COLO829 (cell line): ENCODE measurements at regions not wholly inside any gene's neighbourhood (a gene's known extent, or its start where the extent isn't known, plus 50 kb on each side); places are given as distances from the start of the nearest gene placed in this dataset.
"Not testable (repeated sequence)": the region's sequence is repeated elsewhere in the genome, so short reads cannot be mapped to it uniquely, and the experiment has no call there.

Experiments
- DNase-seq: peaks from one replicate; pipeline ENCODE4 v3.0.0; 2012; ENCODE audit warnings: low spot score

- no peak for DNase-seq
Observed at GRCh38 chr14:44613061-44613712, 106.1 kb upstream of the FSCB start.

DNA sequence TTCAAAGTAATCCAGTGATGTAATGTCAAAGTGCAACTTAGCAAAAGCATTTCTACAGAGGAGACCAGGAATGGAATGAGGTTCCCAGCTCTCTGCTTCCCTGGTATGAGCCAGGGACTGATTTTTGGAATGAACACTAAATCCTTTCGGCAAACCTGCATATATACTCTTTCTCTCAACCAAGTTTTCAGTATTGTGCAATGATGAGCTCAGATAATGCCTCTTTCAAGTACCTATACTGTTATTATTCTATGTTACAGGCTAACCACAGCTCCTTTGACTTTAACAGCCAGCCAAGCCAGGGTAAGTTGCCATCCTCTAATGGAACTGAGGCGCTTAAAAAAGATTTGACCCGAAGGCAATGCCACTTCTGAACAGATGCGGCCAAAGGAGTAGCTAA lies 104.9 kb upstream of the FSCB start:
- no peak for DNase-seq

GRCh38 chr14:44609876-44610510 lies 102.9 kb upstream of the FSCB start:
- DNase-seq = peak; percentile 27

- no peak for DNase-seq
Observed at GRCh38 chr14:44609201-44609600, 102.1 kb upstream of the FSCB start.

DNA sequence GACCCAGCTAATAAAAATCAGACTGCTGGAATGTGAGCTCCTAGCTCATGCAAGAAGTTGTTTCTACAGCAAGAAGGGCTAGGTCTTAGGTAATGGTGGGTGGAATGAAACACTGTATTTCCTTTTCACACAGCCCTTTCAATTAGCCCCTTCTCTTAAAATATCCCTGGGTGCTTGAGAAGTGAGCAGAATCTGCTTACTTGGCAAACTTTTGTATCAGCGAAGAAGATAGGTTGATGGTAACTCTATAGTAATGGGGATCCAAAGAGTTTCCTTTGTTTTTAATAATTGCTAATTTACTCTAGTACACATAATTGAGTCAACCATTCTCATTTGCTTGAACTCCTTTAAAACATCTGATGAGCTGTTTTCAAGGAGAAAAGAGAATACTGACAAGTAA lies 100.6 kb upstream of the FSCB start:
- no peak for DNase-seq

DNA sequence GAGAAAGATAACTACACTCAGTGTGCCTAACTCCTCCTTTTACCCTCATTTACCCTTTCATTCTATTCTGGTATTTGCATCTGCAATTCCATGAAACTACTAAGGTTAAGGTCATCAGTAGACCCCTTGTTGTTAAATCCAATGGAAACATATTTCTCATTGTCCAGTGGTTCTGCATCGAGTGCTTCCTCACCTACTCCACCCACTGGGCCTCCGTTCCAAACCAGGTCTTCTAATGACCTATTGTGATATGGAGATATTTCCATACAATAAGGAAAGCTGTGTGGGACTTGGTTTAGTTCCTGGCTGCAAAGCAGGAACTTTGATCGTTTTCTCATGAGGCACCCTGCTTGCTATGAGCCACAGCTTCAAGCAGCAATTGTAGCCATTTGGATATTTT lies 99.5 kb upstream of the FSCB start:
- DNase-seq = no peak

DNA sequence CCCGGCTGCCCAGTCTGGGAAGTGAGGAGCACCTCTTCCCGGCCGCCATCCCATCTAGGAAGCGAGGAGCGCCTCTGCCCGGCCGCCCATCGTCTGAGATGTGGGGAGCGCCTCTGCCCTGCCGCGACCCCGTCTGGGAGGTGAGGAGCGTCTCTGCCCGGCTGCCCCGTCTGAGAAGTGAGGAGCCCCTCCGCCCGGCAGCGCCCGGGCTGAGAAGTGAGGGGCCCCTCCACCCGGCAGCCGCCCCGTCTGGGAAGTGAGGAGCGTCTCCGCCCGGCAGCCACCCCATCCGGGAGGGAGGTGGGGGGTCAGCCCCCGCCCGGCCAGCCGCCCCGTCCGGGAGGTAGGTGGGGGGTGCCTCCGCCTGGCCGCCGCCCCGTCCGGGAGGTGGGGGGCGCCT lies 94.2 kb upstream of the FSCB start:
- not testable (repeated sequence) for DNase-seq

GRCh38 chr14:44589180-44589579 lies 82.1 kb upstream of the FSCB start:
- no peak for DNase-seq

DNA sequence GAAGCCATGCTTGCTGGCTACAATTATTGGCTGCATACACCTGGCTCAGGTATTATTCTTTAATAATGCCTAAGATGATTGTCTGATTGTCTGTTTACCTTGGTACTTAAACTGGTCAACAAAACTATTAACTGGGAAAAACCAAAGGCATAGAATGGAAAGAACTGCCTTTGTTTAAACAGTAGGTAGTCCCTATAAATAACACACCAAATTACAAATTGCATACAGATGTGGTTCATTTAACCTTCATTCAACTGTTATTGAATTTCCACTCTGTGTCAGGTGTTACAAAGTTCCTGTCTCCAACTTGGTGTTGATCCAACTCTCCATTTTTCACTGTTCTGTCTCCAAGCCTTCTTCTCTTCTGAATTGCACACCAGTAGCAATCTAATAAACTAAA lies 79.8 kb upstream of the FSCB start:
- no peak for DNase-seq

DNA sequence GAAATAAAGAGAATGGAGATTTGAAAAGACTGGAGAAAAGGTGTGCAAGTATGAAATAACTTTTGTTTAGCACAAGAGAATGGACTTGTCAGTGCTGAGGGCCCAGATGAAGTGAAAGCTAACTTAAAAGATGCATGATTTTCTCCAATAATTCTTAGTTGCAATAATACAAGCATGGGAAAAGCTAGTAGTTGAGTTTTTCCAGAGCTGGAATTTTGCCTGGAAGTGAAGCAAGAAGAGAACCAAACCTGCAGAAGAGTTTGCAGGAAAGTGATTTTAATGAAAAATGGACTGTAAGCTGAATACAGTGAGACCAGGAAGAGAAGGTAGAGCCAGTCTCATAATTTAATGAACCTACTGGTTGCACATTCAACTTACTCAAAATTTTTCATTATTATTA lies 69.3 kb upstream of the FSCB start:
- DNase-seq = no peak

GRCh38 chr14:44567997-44568396 lies 60.9 kb upstream of the FSCB start:
- no peak for DNase-seq

GRCh38 chr14:44565968-44566367 lies 58.9 kb upstream of the FSCB start:
- DNase-seq = peak; percentile 84

DNA sequence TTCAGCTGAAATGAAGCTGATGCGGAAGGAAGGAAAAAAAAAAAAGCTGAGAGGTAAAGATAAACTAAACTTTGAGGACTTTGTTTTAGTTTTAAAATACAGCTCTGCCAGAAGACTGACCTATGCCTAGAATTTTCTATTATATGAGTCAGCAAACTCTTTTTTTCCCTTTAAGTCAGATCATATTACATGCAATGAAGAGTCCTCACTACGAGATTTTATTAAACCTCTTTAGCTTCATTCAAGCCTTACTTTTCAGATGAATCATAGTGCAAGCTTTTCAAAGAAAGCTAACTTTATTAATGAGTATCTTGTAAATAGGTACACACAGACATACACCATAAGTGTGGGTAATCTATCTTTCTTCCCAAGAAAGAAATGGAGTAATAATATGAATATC lies 57.8 kb upstream of the FSCB start:
- peak; percentile 60 for DNase-seq
